A549 (cell line): ENCODE measurements at regions not wholly inside any gene's neighbourhood (a gene's known extent, or its start where the extent isn't known, plus 50 kb on each side); places are given as distances from the start of the nearest gene placed in this dataset.

Source experiments
- ATAC-seq, 2 experiments: fragments of 200-7000 bp in 1 of 2; fragments of >200 bp in 1 of 2; cut with Nextera tagmentation in 1 of 2; cut with Tn5 transposase in 1 of 2; 3 replicates each; pipeline versions ENCODE4 v1.8.0 to v1.9.1; 2018 to 2020; ENCODE audit warnings: mild to moderate bottlenecking in 1 of 2, moderate library complexity in 1 of 2
- CTCF ChIA-PET: fragments of 300-600 bp; sonication (Branson Sonifier 250); formaldehyde crosslinking; extraction: SDS; loops from one replicate; lab custom pipeline; 2021; ENCODE audit warnings: antibody characterized with exemption, inconsistent platforms; lab: Yijun Ruan, JAX
- POLR2A ChIA-PET: fragments of 350-600 bp; formaldehyde crosslinking; extraction: SDS; loops from one replicate; lab custom pipeline; 2021; ENCODE audit warnings: antibody characterized with exemption, inconsistent platforms; lab: Yijun Ruan, JAX
- DNase-seq, 2 experiments: peaks; one replicate each; pipeline versions ENCODE4 v3.0.0 to v3.0.0-alpha.2; 2011 to 2016; ENCODE audit warnings: low read depth in 1 of 2, low spot score in 1 of 2
- FAIRE-seq: peaks from 2 replicates; lab custom pipeline; 2011; peaks lifted over from hg19 to GRCh38; lab: Jason Lieb, UNC
- H3K27ac ChIP-seq, 2 experiments: fragments of >200 bp; sonication (Bioruptor Twin); formaldehyde crosslinking; 3 replicates each; pipeline ENCODE4 v1.5.1; 2016 to 2017
- H3K4me1 ChIP-seq: fragments of >200 bp; sonication (Bioruptor Twin); formaldehyde crosslinking; 3 replicates; pipeline ENCODE4 v1.6.1; 2016
- H3K4me2 ChIP-seq: fragments of >200 bp; sonication (Bioruptor Twin); formaldehyde crosslinking; 3 replicates; pipeline ENCODE4 v1.6.1; 2016
- H3K4me3 ChIP-seq: fragments of >200 bp; sonication (Bioruptor Twin); formaldehyde crosslinking; 3 replicates; pipeline ENCODE4 v1.5.1; 2016
- H3K9me3 ChIP-seq: fragments of >200 bp; sonication (Bioruptor Twin); formaldehyde crosslinking; 3 replicates; pipeline ENCODE4 v1.6.1; 2016
- CBX2 ChIP-seq: fragments of 200-600 bp; sonication (generic); IDR thresholded peaks from 2 replicates; pipeline ENCODE4 v1.6.1; 2016; ENCODE audit warnings: low read depth, mild to moderate bottlenecking, borderline replicate concordance
- CBX8 ChIP-seq: fragments of 200-600 bp; sonication (generic); IDR thresholded peaks from 2 replicates; pipeline ENCODE4 v1.6.1; 2016
- CHD2 ChIP-seq: fragments of 150-350 bp; IDR thresholded peaks from 2 replicates; pipeline ENCODE4 v1.6.1; 2014; ENCODE audit warnings: low read length; ENCODE audit not compliant: partially characterized antibody
- CHD4 ChIP-seq: fragments of 200-600 bp; sonication (generic); IDR thresholded peaks from 2 replicates; pipeline ENCODE4 v1.6.1; 2016; ENCODE audit warnings: antibody characterized with exemption, mild to moderate bottlenecking, borderline replicate concordance
- EHMT2 ChIP-seq: fragments of 200-600 bp; sonication (generic); IDR thresholded peaks from 2 replicates; pipeline ENCODE4 v1.6.1; 2016; ENCODE audit warnings: antibody characterized with exemption, low read depth, mild to moderate bottlenecking, moderate library complexity
- ELK1 ChIP-seq: fragments of 150-350 bp; IDR thresholded peaks from 2 replicates; pipeline ENCODE4 v1.6.1; 2014; ENCODE audit warnings: low read depth, mild to moderate bottlenecking, low read length
- FOSB ChIP-seq: fragments of 250-450 bp; sonication (Bioruptor Pico); IDR thresholded peaks from 2 replicates; pipeline ENCODE4 v1.5.0; 2020; ENCODE audit warnings: mild to moderate bottlenecking, moderate library complexity
- FOXS1 ChIP-seq: fragments of 250-450 bp; sonication (Bioruptor Pico); IDR thresholded peaks from 2 replicates; pipeline ENCODE4 v1.5.0; 2020; ENCODE audit warnings: mild to moderate bottlenecking, moderate library complexity
- GATA3 ChIP-seq: IDR thresholded peaks from 2 replicates; pipeline ENCODE4 v1.6.1; 2012; ENCODE audit warnings: borderline replicate concordance
- HMGXB4 ChIP-seq: fragments of 250-450 bp; sonication (Bioruptor Pico); IDR thresholded peaks from 2 replicates; pipeline ENCODE4 v1.5.0; 2021; ENCODE audit warnings: mild to moderate bottlenecking, moderate library complexity, borderline replicate concordance
- HOXB5 ChIP-seq: fragments of 250-450 bp; sonication (Bioruptor Pico); IDR thresholded peaks from 2 replicates; pipeline ENCODE4 v1.5.0; 2020; ENCODE audit warnings: mild to moderate bottlenecking, moderate library complexity
- JUNB ChIP-seq: fragments of >200 bp; sonication (Bioruptor Twin); formaldehyde crosslinking; IDR thresholded peaks from 2 replicates; pipeline ENCODE4 v1.6.1; 2016
- KDM1A ChIP-seq: fragments of 200-600 bp; sonication (generic); IDR thresholded peaks from 2 replicates; pipeline ENCODE4 v1.6.1; 2016; ENCODE audit warnings: low read depth, mild to moderate bottlenecking
- MAFK ChIP-seq: fragments of 450-650 bp; IDR thresholded peaks from 2 replicates; pipeline ENCODE4 v1.6.1; 2014; ENCODE audit not compliant: partially characterized antibody
- MAX ChIP-seq: IDR thresholded peaks from 2 replicates; pipeline ENCODE4 v1.6.1; 2012
- MYC ChIP-seq: IDR thresholded peaks from 2 replicates; pipeline ENCODE4 v1.6.1; 2012; ENCODE audit warnings: mild to moderate bottlenecking, inconsistent platforms, low read length, improper control_type of control experiment, borderline replicate concordance
- NFE2L2 ChIP-seq: fragments of 150-350 bp; conservative IDR thresholded peaks from 2 replicates; pipeline ENCODE4 v1.6.1; 2014; ENCODE audit warnings: low read length
- NR3C1 ChIP-seq: fragments of >200 bp; sonication (Bioruptor Twin); formaldehyde crosslinking; IDR thresholded peaks from 3 replicates; pipeline ENCODE4 v1.6.1; 2017
- PBX3 ChIP-seq: IDR thresholded peaks from 2 replicates; pipeline ENCODE4 v1.6.1; 2012
- POLR2A ChIP-seq: IDR thresholded peaks from 2 replicates; pipeline ENCODE4 v1.6.1; 2012; ENCODE audit warnings: mild to moderate bottlenecking, low read length
- POLR2AphosphoS2 ChIP-seq: conservative IDR thresholded peaks from 2 replicates; pipeline ENCODE4 v1.6.1; 2012; ENCODE audit warnings: low read length, improper control_type of control experiment, inconsistent platforms
- RAD21 ChIP-seq, 2 experiments: fragments of >200 bp in 1 of 2; sonication (Bioruptor Twin) in 1 of 2; formaldehyde crosslinking in 1 of 2; IDR thresholded peaks in 1 of 2; conservative IDR thresholded peaks in 1 of 2; 2 replicates in 1 of 2; 3 replicates in 1 of 2; pipeline ENCODE4 v1.6.1; 2012 to 2018; ENCODE audit warnings: inconsistent platforms in 1 of 2
- RCOR1 ChIP-seq: fragments of 150-350 bp; IDR thresholded peaks from 2 replicates; pipeline ENCODE4 v1.6.1; 2014; ENCODE audit warnings: antibody characterized with exemption, low read length, low read depth
- SREBF2 ChIP-seq: fragments of 450-650 bp; IDR thresholded peaks from 2 replicates; pipeline ENCODE4 v1.6.1; 2014; ENCODE audit warnings: mild to moderate bottlenecking, moderate library complexity
- TFCP2L1 ChIP-seq: fragments of 250-450 bp; sonication (Bioruptor Pico); IDR thresholded peaks from 2 replicates; pipeline ENCODE4 v1.5.0; 2021; ENCODE audit warnings: mild to moderate bottlenecking
- ZC3H11A ChIP-seq: fragments of 450-650 bp; IDR thresholded peaks from 2 replicates; pipeline ENCODE4 v1.6.1; 2014; ENCODE audit warnings: antibody characterized with exemption, mild to moderate bottlenecking
- ZSCAN20 ChIP-seq: fragments of 250-450 bp; sonication (Bioruptor Pico); IDR thresholded peaks from 2 replicates; pipeline ENCODE4 v1.8.0; 2022; ENCODE audit warnings: mild to moderate bottlenecking, moderate library complexity
- WGBS: methylation state at CpG from one replicate; pipeline ENCODE4 v1.1.6; 2017; ENCODE audit errors: missing lambda C conversion rate; 5-methylcytosine and 5-hydroxymethylcytosine counted together
- TF ChIP-seq, protein P1 (sequence below): fragments of 450-650 bp; IDR thresholded peaks from 2 replicates; pipeline ENCODE4 v1.6.1; 2014; ENCODE audit warnings: antibody characterized with exemption

DNA sequence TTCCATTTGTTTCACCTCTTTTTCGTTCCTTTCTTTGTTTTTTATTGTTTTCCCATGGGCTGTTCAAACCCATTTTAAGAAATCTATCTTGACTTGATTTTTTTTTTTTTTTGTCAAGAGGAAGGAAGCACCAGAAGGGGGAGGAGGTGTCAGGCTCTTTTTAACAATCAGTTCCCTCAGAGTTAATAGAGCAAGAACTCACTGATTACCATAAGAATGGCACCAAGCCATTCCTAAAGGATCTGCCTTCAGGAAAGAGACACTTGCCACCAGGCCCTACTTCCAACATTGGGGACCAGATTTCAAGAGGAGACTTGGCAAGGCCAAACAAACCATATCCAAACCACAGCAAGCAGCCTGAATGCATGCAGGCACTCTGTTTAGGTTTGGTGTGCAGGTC is 168.0 kb downstream of the OTOR start:
- Histone ChIP-seq H3K4me1 (no peaks in the 10 kb centered on the region), H3K4me2 (no peak overlapping the region), H3K9me3 (no peaks in the 10 kb centered on the region), H3K4me3 (no peak overlapping the region), H3K27ac (no peak overlapping the region)
- 0% methylated on average over 1 of the region's 1 CpG for WGBS
- ATAC-seq (no peak), DNase-seq (no peak), FAIRE-seq (no peak)
- CTCF ChIA-PET, result interaction anchor here (0.7 kb wide), 1 partner anchor 357 kb away, joined by 3 read pairs; no protein-coding TSS in a partner anchor
- POLR2A ChIA-PET, result no interaction called here
- no peak for TF ChIP-seq SREBF2
- no peak for TF ChIP-seq CBX8
- no peak for TF ChIP-seq ZSCAN20 (CRISPR knock-in tag)
- TF ChIP-seq NR3C1, result no peak
- TF ChIP-seq JUNB, result no peak
- TF ChIP-seq MYC, result no peak
- no peak for TF ChIP-seq KDM1A
- no peak for TF ChIP-seq PBX3
- TF ChIP-seq CHD2, result no peak
- no peak for TF ChIP-seq MAFK
- TF ChIP-seq HMGXB4 (CRISPR knock-in tag), result no peak
- TF ChIP-seq NFE2L2, result no peak
- TF ChIP-seq CHD4, result no peak
- TF ChIP-seq GATA3, result no peak
- TF ChIP-seq ZC3H11A, result no peak
- no peak for TF ChIP-seq FOXS1
- no peak for TF ChIP-seq TFCP2L1 (CRISPR knock-in tag)
- TF ChIP-seq CBX2, result no peak
- TF ChIP-seq, protein P1, sequence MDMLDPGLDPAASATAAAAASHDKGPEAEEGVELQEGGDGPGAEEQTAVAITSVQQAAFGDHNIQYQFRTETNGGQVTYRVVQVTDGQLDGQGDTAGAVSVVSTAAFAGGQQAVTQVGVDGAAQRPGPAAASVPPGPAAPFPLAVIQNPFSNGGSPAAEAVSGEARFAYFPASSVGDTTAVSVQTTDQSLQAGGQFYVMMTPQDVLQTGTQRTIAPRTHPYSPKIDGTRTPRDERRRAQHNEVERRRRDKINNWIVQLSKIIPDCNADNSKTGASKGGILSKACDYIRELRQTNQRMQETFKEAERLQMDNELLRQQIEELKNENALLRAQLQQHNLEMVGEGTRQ, result no peak
- no peak for TF ChIP-seq ELK1

DNA sequence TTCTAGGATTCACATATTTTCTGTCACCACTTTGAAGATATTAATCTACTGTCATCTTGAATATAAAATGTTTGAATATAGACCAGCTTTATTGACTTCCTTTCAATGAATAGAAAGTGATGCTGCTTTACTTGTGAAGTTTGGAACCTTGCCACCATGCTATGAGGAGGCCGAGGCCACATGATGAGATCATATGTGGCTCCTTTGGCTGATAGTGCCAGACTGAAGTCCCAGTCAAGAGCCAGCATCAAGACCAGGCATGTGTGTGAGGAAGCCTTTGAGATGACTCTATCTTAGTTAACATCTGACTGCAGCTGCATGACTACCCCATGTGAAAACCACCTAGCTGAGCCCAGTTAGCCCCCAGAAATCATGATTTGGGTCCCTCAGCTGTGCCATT is 169.5 kb downstream of the OTOR start:
- CTCF ChIA-PET, result no interaction called here
- WGBS, result 0% methylated on average over 1 of the region's 1 CpG

More for the DNA sequence above, 169.5 kb downstream of the OTOR start:
- DNase-seq (no peak), FAIRE-seq (no peak), ATAC-seq (no peak)
- Histone ChIP-seq H3K4me2 (no peak overlapping the region), H3K4me1 (no peaks in the 10 kb centered on the region; the same call in 2 of the 3 replicates), H3K4me3 (no peak overlapping the region), H3K27ac (no peak overlapping the region), H3K9me3 (no peaks in the 10 kb centered on the region)
- TF ChIP-seq NR3C1 (no peak), POLR2A (no peak), MAX (no peak), HOXB5 (no peak), RAD21 (conservative IDR thresholded peaks at IDR 0.05 in 1 of 2, IDR thresholded peaks at IDR 0.05 in 1 of 2) (no peak), FOSB (no peak), RCOR1 (no peak), KDM1A (no peak), POLR2AphosphoS2 (no peak), ZSCAN20 (CRISPR knock-in tag) (no peak), EHMT2 (no peak), MYC (no peak)
- TF ChIP-seq, protein P1, result no peak
- TF ChIP-seq, all 56 proteins: peak for 0
- POLR2A ChIA-PET, result no interaction called here
